Suppressor macrophage (primary cell): ENCODE measurements at regions not wholly inside any gene's neighbourhood (a gene's known extent, or its start where the extent isn't known, plus 50 kb on each side); places are given as distances from the start of the nearest gene placed in this dataset.
"Not testable (repeated sequence)": the region's sequence is repeated elsewhere in the genome, so short reads cannot be mapped to it uniquely, and the experiment has no call there.

Source experiments
- DNase-seq, 4 experiments: peaks; one replicate each; pipeline ENCODE4 v3.0.0-alpha.2; 2020 to 2022

GRCh38 chr15:21018176-21018575 lies 152.1 kb upstream of the POTEB2 start:
- not testable (repeated sequence) for DNase-seq

GRCh38 chr15:21017326-21017725 lies 151.2 kb upstream of the POTEB2 start:
- not testable (repeated sequence) for DNase-seq

GRCh38 chr15:21016589-21016988 lies 150.5 kb upstream of the POTEB2 start:
- not testable (repeated sequence) for DNase-seq

- DNase-seq: not testable (repeated sequence)
These were observed 149.1 kb upstream of the POTEB2 start for GRCh38 chr15:21015171-21015570.

- not testable (repeated sequence) for DNase-seq
These were observed 147.2 kb upstream of the POTEB2 start for GRCh38 chr15:21013308-21013707.

DNA sequence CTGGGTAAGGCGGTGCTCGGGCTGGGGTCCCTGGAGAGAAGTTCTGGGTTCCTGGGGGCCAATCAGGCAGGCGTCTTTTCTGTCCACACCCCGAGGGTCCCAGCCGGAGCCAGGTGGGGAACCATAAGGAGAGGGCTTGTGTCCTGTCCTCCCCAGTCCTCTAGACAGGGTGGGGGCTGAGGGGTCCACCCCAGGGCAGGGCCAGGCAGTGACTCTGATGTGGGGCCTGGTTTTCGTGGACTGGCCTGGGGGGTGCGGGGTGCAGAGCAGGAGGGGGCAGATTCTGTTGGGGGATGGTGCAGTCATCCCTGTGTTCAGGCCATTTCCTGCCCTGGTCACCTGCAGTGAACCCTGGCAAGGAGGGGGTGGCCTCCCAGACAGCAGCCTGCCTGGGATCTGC lies 143.5 kb upstream of the POTEB2 start:
- DNase-seq: not testable (repeated sequence)

DNA sequence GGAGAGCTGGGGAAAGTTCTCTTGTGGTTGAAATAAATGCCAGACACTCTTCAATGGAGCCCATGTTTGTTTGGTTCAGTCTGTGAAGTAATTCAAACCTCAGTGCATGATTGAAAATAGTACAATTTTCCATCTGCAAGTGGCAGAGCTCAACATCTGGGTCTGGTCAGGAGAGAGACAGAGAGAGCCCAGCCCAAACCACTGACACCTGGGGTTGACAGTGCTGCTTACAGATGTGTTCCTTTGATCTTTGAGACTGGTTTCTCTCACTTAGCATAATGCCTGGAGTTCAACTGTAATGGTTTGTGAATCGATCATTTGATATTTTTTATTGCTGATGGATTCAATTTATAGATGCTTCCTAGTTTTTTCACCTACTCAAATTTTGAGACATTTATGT lies 137.3 kb upstream of the POTEB2 start:
- DNase-seq: not testable (repeated sequence)

DNA sequence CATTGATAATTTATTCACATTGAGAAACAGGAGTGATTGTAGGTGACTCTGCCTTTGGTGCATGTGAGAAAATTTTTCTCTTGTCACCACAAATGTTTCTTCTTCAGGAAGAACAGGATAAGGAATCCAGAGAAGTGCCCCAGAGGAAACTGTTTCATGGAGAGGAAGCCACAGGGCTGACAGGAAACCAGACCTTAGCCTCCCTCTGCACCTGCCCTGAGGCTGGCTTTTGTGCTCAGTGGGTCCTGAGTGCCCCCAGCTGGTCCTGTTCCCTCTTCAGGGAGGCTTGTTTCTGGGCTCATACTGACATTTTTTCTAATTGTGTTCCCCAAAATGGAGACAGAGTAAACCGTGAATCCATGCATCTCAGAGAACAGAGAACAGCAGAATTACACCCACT lies 135.8 kb upstream of the POTEB2 start:
- not testable (repeated sequence) for DNase-seq

GRCh38 chr15:20991691-20992090 lies 125.6 kb upstream of the POTEB2 start:
- DNase-seq: not testable (repeated sequence)

DNA sequence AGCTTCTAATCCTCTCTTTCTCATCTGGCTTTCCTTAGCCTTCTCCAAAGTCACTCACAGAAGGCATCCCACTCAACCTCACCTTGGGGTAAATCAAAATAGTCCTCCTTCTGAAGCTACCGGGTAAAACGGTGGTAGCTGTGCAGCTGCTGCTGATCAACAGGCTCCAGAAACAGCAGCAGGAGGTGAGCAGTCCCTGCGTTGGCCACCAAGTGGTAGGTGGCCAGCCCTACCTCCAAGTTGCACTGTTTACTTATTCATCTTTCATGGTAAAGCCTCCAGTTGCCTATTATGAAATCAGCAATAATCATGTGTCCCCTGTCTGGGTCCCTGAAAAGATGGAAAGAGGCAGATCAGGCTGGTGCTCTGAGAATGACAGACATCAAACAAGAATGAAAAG lies 125.1 kb upstream of the POTEB2 start:
- DNase-seq: not testable (repeated sequence)

- DNase-seq: not testable (repeated sequence)
These were observed 120.7 kb upstream of the POTEB2 start for GRCh38 chr15:20986775-20987174.

- not testable (repeated sequence) for DNase-seq
These were observed 111.9 kb upstream of the POTEB2 start for GRCh38 chr15:20978057-20978456.

DNA sequence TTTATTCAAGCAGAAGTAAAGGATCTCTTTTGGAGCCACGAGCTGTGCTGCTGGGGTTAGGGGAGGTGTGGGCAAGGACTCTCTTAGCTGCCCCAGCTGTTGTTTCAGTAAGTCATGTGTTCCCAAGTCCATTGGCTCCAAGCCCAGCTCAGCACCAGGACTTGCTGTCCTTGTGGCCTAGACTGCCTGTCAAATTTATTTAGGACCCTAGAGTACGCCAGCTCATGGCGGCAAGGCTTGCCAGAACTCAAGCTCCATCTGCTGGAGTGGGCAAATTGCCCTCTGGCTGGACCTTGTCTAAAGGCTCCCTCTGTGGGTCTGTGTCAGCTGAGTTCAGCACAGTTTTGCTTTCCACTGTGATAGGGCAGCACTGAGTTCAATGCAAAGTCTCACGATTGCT lies 106.6 kb upstream of the POTEB2 start:
- not testable (repeated sequence) for DNase-seq

GRCh38 chr15:20959299-20959698 lies 93.2 kb upstream of the POTEB2 start:
- DNase-seq: not testable (repeated sequence)

DNA sequence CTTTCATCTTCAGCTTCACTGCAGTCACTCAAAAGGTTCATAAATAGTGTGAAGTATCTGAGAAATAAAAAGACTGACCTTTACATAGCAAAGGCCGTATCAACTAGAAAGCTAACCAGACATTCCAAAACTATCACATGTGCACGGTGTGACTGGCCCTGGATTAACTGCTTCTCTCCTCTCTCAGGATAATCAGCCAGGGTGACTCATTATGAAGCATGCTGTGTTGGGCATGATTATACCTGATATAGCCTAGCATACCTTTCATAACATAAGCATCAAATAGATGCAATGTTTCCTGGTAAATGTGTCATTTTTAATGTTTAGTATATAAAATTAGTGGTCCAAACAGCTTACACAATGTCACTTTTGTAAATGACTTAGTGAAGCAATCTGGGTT lies 63.2 kb upstream of the POTEB2 start:
- DNase-seq: not testable (repeated sequence)
